GM12878 (cell line): ENCODE measurements at regions not wholly inside any gene's neighbourhood (a gene's known extent, or its start where the extent isn't known, plus 50 kb on each side); places are given as distances from the start of the nearest gene placed in this dataset.

Experiments used
- ATAC-seq: fragments of 200-7000 bp; cut with Tn5 transposase; 3 replicates; pipeline ENCODE4 v1.9.1; 2020; ENCODE audit warnings: mild to moderate bottlenecking, moderate library complexity
- BruUV-seq: library from RNA; stranded (reverse); fragments of 400-500 nt; replicated peaks from 2 replicates; lab custom pipeline; 2021; lab: Mats Ljungman, UMichigan
- CTCF ChIA-PET: fragments of 300-600 bp; sonication (Branson Sonifier 250); formaldehyde crosslinking; extraction: SDS; loops from one replicate; lab custom pipeline; 2021; ENCODE audit warnings: inconsistent platforms; lab: Yijun Ruan, JAX
- POLR2A ChIA-PET: fragments of 350-600 bp; formaldehyde crosslinking; extraction: SDS; loops from one replicate; lab custom pipeline; 2021; ENCODE audit warnings: inconsistent platforms; lab: Charles Lee
- RAD21 ChIA-PET: fragments of 300-600 bp; sonication (Branson Sonifier 250); formaldehyde crosslinking; loops from one replicate; lab custom pipeline; 2023; ENCODE audit warnings: antibody characterized with exemption; ENCODE audit not compliant: unreplicated experiment; lab: Charles Lee
- SMC1A ChIA-PET: fragments of 300-600 bp; sonication (Branson Sonifier 250); formaldehyde crosslinking; loops from one replicate; lab custom pipeline; 2023; ENCODE audit not compliant: unreplicated experiment, uncharacterized antibody; lab: Charles Lee
- DNase-seq: peaks from one replicate; pipeline ENCODE4 v3.0.0-alpha.2; 2011; ENCODE audit warnings: low read depth, low spot score
- FAIRE-seq: peaks from 3 replicates; lab custom pipeline; 2011; peaks lifted over from hg19 to GRCh38; lab: Jason Lieb, UNC
- H2AFZ ChIP-seq: 2 replicates; pipeline ENCODE4 v1.6.0; 2011; ENCODE audit warnings: low read depth, low read length, control low read depth; ENCODE audit not compliant: control insufficient read depth
- H3K27ac ChIP-seq: 2 replicates; pipeline ENCODE4 v1.5.1; 2011; ENCODE audit warnings: control low read depth; ENCODE audit not compliant: control insufficient read depth, insufficient read depth
- H3K27me3 ChIP-seq, 2 experiments: replicated peaks in 1 of 2; 2 replicates each; pipeline versions ENCODE4 v1.6.0 to v1.6.1; 2011; ENCODE audit warnings: low read length in 1 of 2; ENCODE audit not compliant: control insufficient read depth in 2 of 2, insufficient read depth in 2 of 2
- H3K36me3 ChIP-seq, 2 experiments: 2 replicates each; pipeline ENCODE4 v1.5.1; 2011; ENCODE audit warnings: low read length in 1 of 2; ENCODE audit not compliant: control insufficient read depth in 2 of 2, insufficient read depth in 2 of 2
- H3K4me1 ChIP-seq: 2 replicates; pipeline ENCODE4 v1.6.1; 2011; ENCODE audit warnings: mild to moderate bottlenecking, low read length, moderate library complexity, mixed read lengths; ENCODE audit not compliant: control insufficient read depth, insufficient read depth
- H3K4me2 ChIP-seq: 2 replicates; pipeline ENCODE4 v1.6.0; 2011; ENCODE audit warnings: control low read depth; ENCODE audit not compliant: control insufficient read depth, insufficient read depth
- H3K4me3 ChIP-seq: fragments of 200-600 bp; sonication (generic); 2 replicates; pipeline ENCODE4 v1.5.1; 2016
- H3K79me2 ChIP-seq: 2 replicates; pipeline ENCODE4 v1.6.0; 2011; ENCODE audit warnings: low read length; ENCODE audit not compliant: control insufficient read depth, insufficient read depth
- H3K9ac ChIP-seq: 2 replicates; pipeline ENCODE4 v1.8.0; 2011; ENCODE audit warnings: low read length, control low read depth, mixed read lengths; ENCODE audit not compliant: control insufficient read depth, insufficient read depth
- H3K9me3 ChIP-seq: replicated peaks from 3 replicates; pipeline ENCODE4 v1.5.1; 2011; ENCODE audit warnings: mild to moderate bottlenecking, low read length; ENCODE audit not compliant: control insufficient read depth, insufficient read depth
- H4K20me1 ChIP-seq: 2 replicates; pipeline ENCODE4 v1.6.0; 2011; ENCODE audit not compliant: control insufficient read depth, insufficient read depth
- ATF7 ChIP-seq: fragments of 450-650 bp; IDR thresholded peaks from 2 replicates; pipeline ENCODE4 v1.6.1; 2016; ENCODE audit warnings: low read depth, mild to moderate bottlenecking
- CREB1 ChIP-seq: IDR thresholded peaks from 2 replicates; pipeline ENCODE4 v1.6.1; 2012; ENCODE audit warnings: low read depth, mild to moderate bottlenecking, inconsistent platforms
- MAX ChIP-seq: IDR thresholded peaks from 2 replicates; pipeline ENCODE4 v1.6.1; 2012; ENCODE audit warnings: low read depth, low read length, improper control_type of control experiment
- MXI1 ChIP-seq: fragments of 150-350 bp; IDR thresholded peaks from 2 replicates; pipeline ENCODE4 v1.6.1; 2011; ENCODE audit warnings: low read depth, mild to moderate bottlenecking, inconsistent platforms, low read length, improper control_type of control experiment
- NFYB ChIP-seq: IDR thresholded peaks from 2 replicates; pipeline ENCODE4 v1.6.1; 2011; ENCODE audit warnings: low read depth, mild to moderate bottlenecking, low read length, improper control_type of control experiment, moderate library complexity; ENCODE audit not compliant: insufficient read depth
- PAX8 ChIP-seq: fragments of 450-650 bp; IDR thresholded peaks from 2 replicates; pipeline ENCODE4 v1.6.1; 2017; ENCODE audit warnings: mild to moderate bottlenecking, moderate library complexity
- WGBS: methylation state at CpG from one replicate; pipeline ENCODE4 v1.1.6; 2016; ENCODE audit warnings: low lambda C conversion rate; ENCODE audit not compliant: insufficient replicate concordance, insufficient coverage; ENCODE audit errors: missing lambda C conversion rate; 5-methylcytosine and 5-hydroxymethylcytosine counted together
- in situ Hi-C: fragments of 300-500 bp; cut with MboI; formaldehyde crosslinking; loops from 9 replicates; pipeline ENCODE4 v1.14.3; 2018; ENCODE audit warnings: mixed read lengths
- intact Hi-C: fragments of 100-400 bp; cut with micrococcal nuclease; formaldehyde crosslinking; loops from one replicate; pipeline ENCODE4 v1.14.2; 2022; ENCODE audit not compliant: unreplicated experiment
- TF ChIP-seq, protein P1 (sequence below): fragments of 450-650 bp; IDR thresholded peaks from 2 replicates; pipeline ENCODE4 v1.6.1; 2017; ENCODE audit warnings: mild to moderate bottlenecking, moderate library complexity
- TF ChIP-seq, protein P2 (sequence below): IDR thresholded peaks from 2 replicates; pipeline ENCODE4 v1.6.1; 2012; ENCODE audit warnings: mild to moderate bottlenecking, low read depth, low read length

DNA sequence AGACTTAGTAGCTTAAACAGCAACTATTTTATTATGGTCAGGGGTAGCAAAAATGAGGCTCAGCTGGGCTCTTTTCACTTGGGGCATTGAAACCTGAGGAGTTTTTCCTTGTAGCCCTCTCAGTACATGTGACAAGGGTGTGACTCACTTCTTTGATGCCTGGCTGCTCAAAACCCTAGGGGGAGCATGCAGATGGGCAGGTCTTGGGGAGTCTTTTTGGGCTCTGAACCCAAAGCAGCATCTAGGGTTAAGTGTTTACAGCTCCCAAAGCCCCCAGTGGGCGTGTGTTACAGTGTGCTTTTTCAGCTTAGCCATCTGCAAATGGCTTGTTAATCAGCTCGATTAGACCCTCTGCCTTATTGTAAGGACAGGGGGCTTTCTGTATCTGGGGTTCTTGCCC lies 1752.7 kb downstream of the PCDH7 start:
- ATAC-seq = no peak
- Histone ChIP-seq H3K4me2 (no peak overlapping the region), H3K36me3 (no peaks in the 10 kb centered on the region), H3K79me2 (no peaks in the 10 kb centered on the region), H3K27me3 (no peaks in the 10 kb centered on the region), H3K4me3 (no peak overlapping the region), H4K20me1 (no peaks in the 10 kb centered on the region), H3K27ac (no peak overlapping the region), H3K9me3 (no peaks in the 10 kb centered on the region), H3K9ac (no peak overlapping the region), H2AFZ (no peak overlapping the region), H3K4me1 (no peaks in the 10 kb centered on the region)
- no TSS peak for BruUV-seq
- intact Hi-C loops (no loop called here), in situ Hi-C loops (no loop called here)
- SMC1A ChIA-PET = no interaction called here
- RAD21 ChIA-PET = no interaction called here
- FAIRE-seq = no peak
- TF ChIP-seq NFYB (no peak), CREB1 (no peak)
- TF ChIP-seq, protein P1, sequence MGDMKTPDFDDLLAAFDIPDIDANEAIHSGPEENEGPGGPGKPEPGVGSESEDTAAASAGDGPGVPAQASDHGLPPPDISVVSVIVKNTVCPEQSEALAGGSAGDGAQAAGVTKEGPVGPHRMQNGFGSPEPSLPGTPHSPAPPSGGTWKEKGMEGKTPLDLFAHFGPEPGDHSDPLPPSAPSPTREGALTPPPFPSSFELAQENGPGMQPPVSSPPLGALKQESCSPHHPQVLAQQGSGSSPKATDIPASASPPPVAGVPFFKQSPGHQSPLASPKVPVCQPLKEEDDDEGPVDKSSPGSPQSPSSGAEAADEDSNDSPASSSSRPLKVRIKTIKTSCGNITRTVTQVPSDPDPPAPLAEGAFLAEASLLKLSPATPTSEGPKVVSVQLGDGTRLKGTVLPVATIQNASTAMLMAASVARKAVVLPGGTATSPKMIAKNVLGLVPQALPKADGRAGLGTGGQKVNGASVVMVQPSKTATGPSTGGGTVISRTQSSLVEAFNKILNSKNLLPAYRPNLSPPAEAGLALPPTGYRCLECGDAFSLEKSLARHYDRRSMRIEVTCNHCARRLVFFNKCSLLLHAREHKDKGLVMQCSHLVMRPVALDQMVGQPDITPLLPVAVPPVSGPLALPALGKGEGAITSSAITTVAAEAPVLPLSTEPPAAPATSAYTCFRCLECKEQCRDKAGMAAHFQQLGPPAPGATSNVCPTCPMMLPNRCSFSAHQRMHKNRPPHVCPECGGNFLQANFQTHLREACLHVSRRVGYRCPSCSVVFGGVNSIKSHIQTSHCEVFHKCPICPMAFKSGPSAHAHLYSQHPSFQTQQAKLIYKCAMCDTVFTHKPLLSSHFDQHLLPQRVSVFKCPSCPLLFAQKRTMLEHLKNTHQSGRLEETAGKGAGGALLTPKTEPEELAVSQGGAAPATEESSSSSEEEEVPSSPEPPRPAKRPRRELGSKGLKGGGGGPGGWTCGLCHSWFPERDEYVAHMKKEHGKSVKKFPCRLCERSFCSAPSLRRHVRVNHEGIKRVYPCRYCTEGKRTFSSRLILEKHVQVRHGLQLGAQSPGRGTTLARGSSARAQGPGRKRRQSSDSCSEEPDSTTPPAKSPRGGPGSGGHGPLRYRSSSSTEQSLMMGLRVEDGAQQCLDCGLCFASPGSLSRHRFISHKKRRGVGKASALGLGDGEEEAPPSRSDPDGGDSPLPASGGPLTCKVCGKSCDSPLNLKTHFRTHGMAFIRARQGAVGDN = no peak
- CTCF ChIA-PET = no interaction called here
- no peak for DNase-seq
- WGBS = 0% methylated on average over 2 of the region's 2 CpGs
- POLR2A ChIA-PET = no interaction called here

- in situ Hi-C loops (no loop called here), intact Hi-C loops (no loop called here)
- ATAC-seq (no peak), DNase-seq (no peak), FAIRE-seq (no peak)
- H3K4me3 ChIP-seq = no peak overlapping the region
- SMC1A ChIA-PET = interaction anchor here (1.1 to 1.6 kb wide), 2 partner anchors 9 to 10 kb away, joined by 3 to 4 read pairs; no protein-coding TSS in a partner anchor
- H2AFZ ChIP-seq = no peak overlapping the region
- H3K79me2 ChIP-seq = no peaks in the 10 kb centered on the region
- H3K9ac ChIP-seq = no peak overlapping the region
- BruUV-seq = no TSS peak
- no peaks in the 10 kb centered on the region for H3K27me3 ChIP-seq
- CTCF ChIA-PET = no interaction called here
- H3K4me2 ChIP-seq = no peak overlapping the region
- WGBS = 38% methylated on average over 7 of the region's 7 CpGs
- no peak overlapping the region for H3K27ac ChIP-seq
- no peaks in the 10 kb centered on the region for H3K4me1 ChIP-seq
- H3K36me3 ChIP-seq = no peaks in the 10 kb centered on the region
- H4K20me1 ChIP-seq = no peaks in the 10 kb centered on the region
- RAD21 ChIA-PET = no interaction called here
- POLR2A ChIA-PET = no interaction called here
- no peaks in the 10 kb centered on the region for H3K9me3 ChIP-seq
- TF ChIP-seq MXI1 (no peak), PAX8 (no peak), MAX (no peak), ATF7 (no peak)
- TF ChIP-seq, protein P2, sequence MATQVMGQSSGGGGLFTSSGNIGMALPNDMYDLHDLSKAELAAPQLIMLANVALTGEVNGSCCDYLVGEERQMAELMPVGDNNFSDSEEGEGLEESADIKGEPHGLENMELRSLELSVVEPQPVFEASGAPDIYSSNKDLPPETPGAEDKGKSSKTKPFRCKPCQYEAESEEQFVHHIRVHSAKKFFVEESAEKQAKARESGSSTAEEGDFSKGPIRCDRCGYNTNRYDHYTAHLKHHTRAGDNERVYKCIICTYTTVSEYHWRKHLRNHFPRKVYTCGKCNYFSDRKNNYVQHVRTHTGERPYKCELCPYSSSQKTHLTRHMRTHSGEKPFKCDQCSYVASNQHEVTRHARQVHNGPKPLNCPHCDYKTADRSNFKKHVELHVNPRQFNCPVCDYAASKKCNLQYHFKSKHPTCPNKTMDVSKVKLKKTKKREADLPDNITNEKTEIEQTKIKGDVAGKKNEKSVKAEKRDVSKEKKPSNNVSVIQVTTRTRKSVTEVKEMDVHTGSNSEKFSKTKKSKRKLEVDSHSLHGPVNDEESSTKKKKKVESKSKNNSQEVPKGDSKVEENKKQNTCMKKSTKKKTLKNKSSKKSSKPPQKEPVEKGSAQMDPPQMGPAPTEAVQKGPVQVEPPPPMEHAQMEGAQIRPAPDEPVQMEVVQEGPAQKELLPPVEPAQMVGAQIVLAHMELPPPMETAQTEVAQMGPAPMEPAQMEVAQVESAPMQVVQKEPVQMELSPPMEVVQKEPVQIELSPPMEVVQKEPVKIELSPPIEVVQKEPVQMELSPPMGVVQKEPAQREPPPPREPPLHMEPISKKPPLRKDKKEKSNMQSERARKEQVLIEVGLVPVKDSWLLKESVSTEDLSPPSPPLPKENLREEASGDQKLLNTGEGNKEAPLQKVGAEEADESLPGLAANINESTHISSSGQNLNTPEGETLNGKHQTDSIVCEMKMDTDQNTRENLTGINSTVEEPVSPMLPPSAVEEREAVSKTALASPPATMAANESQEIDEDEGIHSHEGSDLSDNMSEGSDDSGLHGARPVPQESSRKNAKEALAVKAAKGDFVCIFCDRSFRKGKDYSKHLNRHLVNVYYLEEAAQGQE = no peak
Measured at GRCh38 chr4:32475710-32476109, 1755.5 kb downstream of the PCDH7 start.
